ENCODE measurements at regions not wholly inside any gene's neighbourhood (a gene's known extent, or its start where the extent isn't known, plus 50 kb on each side); places are given as distances from the start of the nearest gene placed in this dataset.
"Not testable (repeated sequence)": the region's sequence is repeated elsewhere in the genome, so short reads cannot be mapped to it uniquely, and the experiment has no call there.

- H3K27me3 ChIP-seq (replicated peaks in 1 of 2; ENCODE audit: control insufficient read depth in 2 of 2, insufficient read depth in 2 of 2, low read length in 1 of 2); H3K36me3 ChIP-seq (ENCODE audit: control insufficient read depth in 2 of 2, insufficient read depth in 2 of 2, low read length in 1 of 2); in situ Hi-C loops (cut with MboI); H3K9me3 ChIP-seq (replicated peaks; ENCODE audit: control insufficient read depth, insufficient read depth, low read length); BruUV-seq (replicated peaks); H2AFZ ChIP-seq (ENCODE audit: control insufficient read depth, low read depth, low read length); CTCF ChIA-PET; SMC1A ChIA-PET (ENCODE audit: uncharacterized antibody, unreplicated experiment); POLR2A ChIA-PET; ATAC-seq; H3K27ac ChIP-seq (ENCODE audit: control insufficient read depth, insufficient read depth); DNase-seq (ENCODE audit: low read depth, low spot score); H3K4me2 ChIP-seq (ENCODE audit: control insufficient read depth, insufficient read depth); H4K20me1 ChIP-seq (ENCODE audit: control insufficient read depth, insufficient read depth); H3K4me3 ChIP-seq; RAD21 ChIA-PET (ENCODE audit: unreplicated experiment); intact Hi-C loops (cut with micrococcal nuclease; ENCODE audit: unreplicated experiment); H3K9ac ChIP-seq (ENCODE audit: control insufficient read depth, insufficient read depth, low read length); H3K79me2 ChIP-seq (ENCODE audit: control insufficient read depth, insufficient read depth, low read length); H3K4me1 ChIP-seq (ENCODE audit: control insufficient read depth, insufficient read depth, low read length); FAIRE-seq: not testable (repeated sequence)
- WGBS (ENCODE audit: insufficient coverage, insufficient replicate concordance, low lambda C conversion rate, missing lambda C conversion rate) = 39% methylated on average over 5 of the region's 5 CpGs
- peak; percentile 72 for TF ChIP-seq ZBTB40 (IDR thresholded peaks at IDR 0.05; ENCODE audit: borderline replicate concordance)
Observed at GRCh38 chr3:130184152-130185024, 102.8 kb downstream of the ALG1L2 start.

GRCh38 chr3:130201272-130201671 lies 119.6 kb downstream of the ALG1L2 start:
- BruUV-seq (replicated peaks); RAD21 ChIA-PET (ENCODE audit: unreplicated experiment); H3K79me2 ChIP-seq (ENCODE audit: control insufficient read depth, insufficient read depth, low read length); DNase-seq (ENCODE audit: low read depth, low spot score); ATAC-seq; H2AFZ ChIP-seq (ENCODE audit: control insufficient read depth, low read depth, low read length); H4K20me1 ChIP-seq (ENCODE audit: control insufficient read depth, insufficient read depth); H3K36me3 ChIP-seq (ENCODE audit: control insufficient read depth in 2 of 2, insufficient read depth in 2 of 2, low read length in 1 of 2); H3K4me1 ChIP-seq (ENCODE audit: control insufficient read depth, insufficient read depth, low read length); H3K27me3 ChIP-seq (replicated peaks in 1 of 2; ENCODE audit: control insufficient read depth in 2 of 2, insufficient read depth in 2 of 2, low read length in 1 of 2); H3K27ac ChIP-seq (ENCODE audit: control insufficient read depth, insufficient read depth); H3K9me3 ChIP-seq (replicated peaks; ENCODE audit: control insufficient read depth, insufficient read depth, low read length); FAIRE-seq; SMC1A ChIA-PET (ENCODE audit: uncharacterized antibody, unreplicated experiment); in situ Hi-C loops (cut with MboI); H3K4me2 ChIP-seq (ENCODE audit: control insufficient read depth, insufficient read depth); H3K9ac ChIP-seq (ENCODE audit: control insufficient read depth, insufficient read depth, low read length); CTCF ChIA-PET; intact Hi-C loops (cut with micrococcal nuclease; ENCODE audit: unreplicated experiment); H3K4me3 ChIP-seq; POLR2A ChIA-PET: not testable (repeated sequence)
- 0% methylated on average over 1 of the region's 1 CpG for WGBS (ENCODE audit: insufficient coverage, insufficient replicate concordance, low lambda C conversion rate, missing lambda C conversion rate)

- H3K4me2 ChIP-seq (ENCODE audit: control insufficient read depth, insufficient read depth); H2AFZ ChIP-seq (ENCODE audit: control insufficient read depth, low read depth, low read length); POLR2A ChIA-PET; FAIRE-seq; H3K27me3 ChIP-seq (replicated peaks in 1 of 2; ENCODE audit: control insufficient read depth in 2 of 2, insufficient read depth in 2 of 2, low read length in 1 of 2); H3K79me2 ChIP-seq (ENCODE audit: control insufficient read depth, insufficient read depth, low read length); H3K4me3 ChIP-seq; H3K36me3 ChIP-seq (ENCODE audit: control insufficient read depth in 2 of 2, insufficient read depth in 2 of 2, low read length in 1 of 2); ATAC-seq; DNase-seq (ENCODE audit: low read depth, low spot score); CTCF ChIA-PET; H3K9ac ChIP-seq (ENCODE audit: control insufficient read depth, insufficient read depth, low read length); in situ Hi-C loops (cut with MboI); H3K27ac ChIP-seq (ENCODE audit: control insufficient read depth, insufficient read depth); H3K4me1 ChIP-seq (ENCODE audit: control insufficient read depth, insufficient read depth, low read length); BruUV-seq (replicated peaks); H4K20me1 ChIP-seq (ENCODE audit: control insufficient read depth, insufficient read depth); SMC1A ChIA-PET (ENCODE audit: uncharacterized antibody, unreplicated experiment); RAD21 ChIA-PET (ENCODE audit: unreplicated experiment); H3K9me3 ChIP-seq (replicated peaks; ENCODE audit: control insufficient read depth, insufficient read depth, low read length); intact Hi-C loops (cut with micrococcal nuclease; ENCODE audit: unreplicated experiment): not testable (repeated sequence)
- WGBS (ENCODE audit: insufficient coverage, insufficient replicate concordance, low lambda C conversion rate, missing lambda C conversion rate) = 36% methylated on average over 3 of the region's 3 CpGs
Observed at GRCh38 chr3:130203633-130204032, 122.0 kb downstream of the ALG1L2 start.

Measured in GM12878 (cell line).